ENCODE measurements at regions not wholly inside any gene's neighbourhood (a gene's known extent, or its start where the extent isn't known, plus 50 kb on each side); places are given as distances from the start of the nearest gene placed in this dataset.

DNA sequence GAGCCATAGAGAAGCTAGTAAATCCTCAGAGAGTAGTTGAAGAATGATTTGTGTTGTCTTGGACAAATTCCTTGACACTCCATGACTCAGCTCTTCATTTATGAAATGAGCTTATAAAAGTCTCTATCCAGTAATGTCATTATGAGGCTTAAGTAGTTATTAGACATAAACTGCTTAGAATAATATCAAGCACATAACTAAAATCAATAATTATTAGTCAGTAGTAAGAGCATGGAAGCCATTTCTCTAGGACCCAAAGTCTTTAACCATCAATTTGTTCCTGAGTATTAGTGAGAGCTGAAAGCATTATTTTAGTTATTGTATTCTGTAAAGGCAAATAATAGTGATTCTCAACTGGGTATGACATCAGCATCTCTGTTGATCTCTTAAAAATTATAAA is 1140.2 kb downstream of the HACE1 start:
- TF ChIP-seq ZNF274 (IDR thresholded peaks at IDR 0.05; ENCODE audit: low read depth, low read length) (no peak), YY1 (IDR thresholded peaks at IDR 0.05; ENCODE audit: insufficient read depth, insufficient read length) (no peak), SUZ12 (IDR thresholded peaks at IDR 0.05; ENCODE audit: extremely low read depth, insufficient read depth, insufficient read length) (no peak)
